OCI-LY7 (cell line): ENCODE measurements at regions not wholly inside any gene's neighbourhood (a gene's known extent, or its start where the extent isn't known, plus 50 kb on each side); places are given as distances from the start of the nearest gene placed in this dataset.
A peak's percentile ranks its signal among the peaks of the same experiment; 100 is the strongest.

Experiments used
- BruUV-seq: library from RNA; stranded (reverse); fragments of 400-500 nt; replicated peaks from 2 replicates; lab custom pipeline; 2021; lab: Mats Ljungman, UMichigan
- CTCF ChIA-PET: fragments of 300-600 bp; sonication (Branson Sonifier 250); formaldehyde crosslinking; loops from one replicate; lab custom pipeline; 2022; ENCODE audit warnings: antibody characterized with exemption; ENCODE audit not compliant: unreplicated experiment; lab: Charles Lee
- POLR2A ChIA-PET: fragments of 300-600 bp; sonication (Branson Sonifier 250); formaldehyde crosslinking; loops from one replicate; lab custom pipeline; 2022; ENCODE audit warnings: antibody characterized with exemption; lab: Charles Lee
- DNase-seq: peaks from one replicate; pipeline ENCODE4 v3.0.0-alpha.2; 2015; ENCODE audit warnings: low spot score
- H2AFZ ChIP-seq: fragments of 200-600 bp; sonication (generic), shearing (Covaris generic); 2 replicates; pipeline ENCODE4 v1.6.1; 2014; ENCODE audit warnings: mild to moderate bottlenecking, antibody characterized with exemption, low read length, moderate library complexity
- H3K27ac ChIP-seq: fragments of 200-600 bp; sonication (generic); 2 replicates; pipeline ENCODE4 v1.5.1; 2014; ENCODE audit warnings: mixed run types, low read depth, mild to moderate bottlenecking, moderate library complexity, low read length, inconsistent platforms; ENCODE audit not compliant: poor library complexity, severe bottlenecking
- H3K36me3 ChIP-seq: fragments of 200-600 bp; sonication (generic); 2 replicates; pipeline ENCODE4 v1.6.1; 2014; ENCODE audit warnings: mild to moderate bottlenecking, antibody characterized with exemption, low read length, moderate library complexity, mixed read lengths; ENCODE audit not compliant: insufficient read depth
- H3K4me1 ChIP-seq: fragments of 200-600 bp; sonication (generic); 2 replicates; pipeline ENCODE4 v1.5.1; 2014; ENCODE audit warnings: mild to moderate bottlenecking, low read length; ENCODE audit not compliant: insufficient read depth, poor library complexity, severe bottlenecking
- H3K4me2 ChIP-seq: fragments of 200-600 bp; sonication (generic); 2 replicates; pipeline ENCODE4 v1.6.1; 2014; ENCODE audit warnings: mild to moderate bottlenecking, low read length
- H3K4me3 ChIP-seq: fragments of 200-600 bp; sonication (generic); 2 replicates; pipeline ENCODE4 v1.5.1; 2014; ENCODE audit warnings: mild to moderate bottlenecking, low read depth, low read length; ENCODE audit not compliant: poor library complexity, severe bottlenecking
- H3K79me2 ChIP-seq: fragments of 200-600 bp; sonication (generic); 2 replicates; pipeline ENCODE4 v1.6.1; 2016; ENCODE audit warnings: low read depth, mild to moderate bottlenecking, low read length, moderate library complexity, mixed read lengths; ENCODE audit not compliant: insufficient read depth
- H3K9me2 ChIP-seq: fragments of 200-600 bp; sonication (generic); 2 replicates; pipeline ENCODE4 v1.6.1; 2016; ENCODE audit warnings: mild to moderate bottlenecking, low read length, mixed read lengths; ENCODE audit not compliant: insufficient read depth
- H3K9me3 ChIP-seq: fragments of 200-600 bp; sonication (generic); 2 replicates; pipeline ENCODE4 v1.6.1; 2014; ENCODE audit warnings: mild to moderate bottlenecking, mixed run types, low read length, mixed read lengths
- H4K20me1 ChIP-seq: fragments of 200-600 bp; sonication (generic); 2 replicates; pipeline ENCODE4 v1.6.1; 2014; ENCODE audit warnings: mild to moderate bottlenecking, antibody characterized with exemption, low read length, moderate library complexity, mixed read lengths; ENCODE audit not compliant: insufficient read depth
- EZH2phosphoT487 ChIP-seq: fragments of 200-600 bp; sonication (generic); IDR thresholded peaks from 2 replicates; pipeline ENCODE4 v1.6.1; 2018; ENCODE audit warnings: low read depth, borderline replicate concordance, mild to moderate bottlenecking, mixed run types, antibody characterized with exemption, low read length, moderate library complexity, mixed read lengths
- intact Hi-C: fragments of 100-400 bp; cut with micrococcal nuclease; formaldehyde crosslinking; loops from one replicate; pipeline ENCODE4 v1.10.0; 2022; ENCODE audit not compliant: unreplicated experiment
- TF ChIP-seq, protein P1 (sequence below): fragments of 200-600 bp; sonication (generic); conservative IDR thresholded peaks from 2 replicates; pipeline ENCODE4 v1.5.1; 2014; ENCODE audit warnings: mild to moderate bottlenecking, antibody characterized with exemption, low read length, moderate library complexity, mixed read lengths

DNA sequence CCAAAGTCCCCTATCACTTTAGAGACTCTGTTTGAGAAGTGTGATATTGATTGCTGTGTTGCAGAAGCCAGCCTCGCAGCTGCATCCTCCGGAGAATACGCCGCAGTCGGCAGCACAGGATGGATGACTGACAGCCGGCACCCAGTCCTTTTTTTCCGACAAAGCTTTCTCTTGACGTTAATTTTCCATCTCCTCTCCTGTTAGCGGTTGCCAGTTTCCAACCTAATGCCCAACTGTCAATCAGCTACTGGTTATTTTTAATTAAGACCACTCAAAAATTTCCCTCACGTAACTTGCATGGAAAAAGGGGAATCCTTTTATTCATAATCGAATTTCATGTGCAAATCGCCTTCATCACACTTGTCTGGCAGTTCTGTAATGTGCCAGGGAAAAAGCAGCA lies 953.9 kb downstream of the CDH11 start:
- no peak overlapping the region for H3K4me2 ChIP-seq
- no peak overlapping the region for H3K4me3 ChIP-seq
- no peaks in the 10 kb centered on the region for H4K20me1 ChIP-seq
- no peak for DNase-seq
- intact Hi-C loops: no loop called here
- no peak overlapping the region for H2AFZ ChIP-seq
- H3K4me1 ChIP-seq: peaks cover 23% of the 10 kb centered on the region
- TF ChIP-seq EZH2phosphoT487: no peak
- TF ChIP-seq, protein P1, sequence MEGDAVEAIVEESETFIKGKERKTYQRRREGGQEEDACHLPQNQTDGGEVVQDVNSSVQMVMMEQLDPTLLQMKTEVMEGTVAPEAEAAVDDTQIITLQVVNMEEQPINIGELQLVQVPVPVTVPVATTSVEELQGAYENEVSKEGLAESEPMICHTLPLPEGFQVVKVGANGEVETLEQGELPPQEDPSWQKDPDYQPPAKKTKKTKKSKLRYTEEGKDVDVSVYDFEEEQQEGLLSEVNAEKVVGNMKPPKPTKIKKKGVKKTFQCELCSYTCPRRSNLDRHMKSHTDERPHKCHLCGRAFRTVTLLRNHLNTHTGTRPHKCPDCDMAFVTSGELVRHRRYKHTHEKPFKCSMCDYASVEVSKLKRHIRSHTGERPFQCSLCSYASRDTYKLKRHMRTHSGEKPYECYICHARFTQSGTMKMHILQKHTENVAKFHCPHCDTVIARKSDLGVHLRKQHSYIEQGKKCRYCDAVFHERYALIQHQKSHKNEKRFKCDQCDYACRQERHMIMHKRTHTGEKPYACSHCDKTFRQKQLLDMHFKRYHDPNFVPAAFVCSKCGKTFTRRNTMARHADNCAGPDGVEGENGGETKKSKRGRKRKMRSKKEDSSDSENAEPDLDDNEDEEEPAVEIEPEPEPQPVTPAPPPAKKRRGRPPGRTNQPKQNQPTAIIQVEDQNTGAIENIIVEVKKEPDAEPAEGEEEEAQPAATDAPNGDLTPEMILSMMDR: no peak
- no peaks in the 10 kb centered on the region for H3K79me2 ChIP-seq
- no peaks in the 10 kb centered on the region for H3K9me2 ChIP-seq
- ChIA-PET CTCF (no interaction called here), POLR2A (interaction anchor here (0.8 to 1.7 kb wide), 3 partner anchors 8 to 1345 kb away, joined by 3 to 6 read pairs (median 4); no protein-coding TSS in a partner anchor)
- H3K36me3 ChIP-seq: no peaks in the 10 kb centered on the region
- H3K27ac ChIP-seq: no peak overlapping the region
- BruUV-seq: no TSS peak
- no peaks in the 10 kb centered on the region; the same call in 1 of the 2 replicates for H3K9me3 ChIP-seq

DNA sequence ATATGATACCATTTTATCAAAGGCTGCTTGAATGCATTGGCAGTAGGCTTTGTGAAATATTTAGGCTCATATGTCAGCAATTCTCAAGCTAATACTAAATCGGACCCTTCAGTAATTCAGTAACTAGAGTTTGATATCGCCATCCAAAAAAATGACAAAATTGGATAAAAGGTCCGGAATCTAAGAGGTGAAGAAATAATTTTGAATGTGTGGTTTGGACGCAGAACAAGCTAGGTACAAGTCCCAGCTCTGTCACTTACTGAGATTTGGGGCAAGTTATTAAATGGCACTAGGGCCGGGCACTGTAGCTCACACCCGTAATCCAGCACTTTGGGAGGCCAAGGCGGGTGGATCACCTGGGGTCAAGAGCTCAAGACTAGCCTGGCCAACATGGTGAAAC lies 956.5 kb downstream of the CDH11 start:
- no TSS peak for BruUV-seq
- peaks cover 27% of the 10 kb centered on the region for H3K4me1 ChIP-seq
- no peak overlapping the region for H3K4me2 ChIP-seq
- ChIA-PET CTCF (no interaction called here), POLR2A (interaction anchor here (0.5 to 1.9 kb wide), 4 partner anchors 10 to 148 kb away, joined by 3 to 6 read pairs (median 4); no protein-coding TSS in a partner anchor)
- TF ChIP-seq, protein P1: no peak
- TF ChIP-seq EZH2phosphoT487: no peak
- peak overlapping the region; percentile 32; the same call in 1 of the 2 replicates for H2AFZ ChIP-seq
- H3K9me3 ChIP-seq: no peaks in the 10 kb centered on the region; the same call in 1 of the 2 replicates
- no peak overlapping the region for H3K4me3 ChIP-seq
- no peaks in the 10 kb centered on the region for H4K20me1 ChIP-seq
- DNase-seq: no peak
- no peak overlapping the region for H3K27ac ChIP-seq
- H3K9me2 ChIP-seq: no peaks in the 10 kb centered on the region
- H3K36me3 ChIP-seq: no peaks in the 10 kb centered on the region
- intact Hi-C loops: no loop called here
- no peaks in the 10 kb centered on the region for H3K79me2 ChIP-seq
